SK-N-SH (cell line): ENCODE measurements at regions not wholly inside any gene's neighbourhood (a gene's known extent, or its start where the extent isn't known, plus 50 kb on each side); places are given as distances from the start of the nearest gene placed in this dataset.

Source experiments
- CTCF ChIA-PET: fragments of 300-600, 350-600 bp; formaldehyde crosslinking; extraction: SDS; loops from one replicate; lab custom pipeline; 2021; lab: Yijun Ruan, JAX
- POLR2A ChIA-PET: fragments of 350-600 bp; sonication (Branson Sonifier 250); formaldehyde crosslinking; extraction: SDS; loops from one replicate; lab custom pipeline; 2020; ENCODE audit warnings: antibody characterized with exemption, inconsistent platforms; lab: Yijun Ruan, JAX
- DNase-seq: peaks from one replicate; pipeline ENCODE4 v3.0.0; 2012
- H2AFZ ChIP-seq: fragments of 200-600 bp; sonication (generic); 2 replicates; pipeline ENCODE4 v1.8.1; 2016; ENCODE audit warnings: antibody characterized with exemption, mild to moderate bottlenecking, low read depth
- H3F3A ChIP-seq: fragments of 200-600 bp; sonication (generic); replicated peaks from 2 replicates; pipeline ENCODE3; 2016; ENCODE audit warnings: antibody characterized with exemption, mild to moderate bottlenecking; ENCODE audit not compliant: insufficient read depth
- H3K27ac ChIP-seq, 2 experiments: fragments of 200-500 bp in 1 of 2; fragments of 200-600 bp in 1 of 2; sonication (Bioruptor generic) in 1 of 2; sonication (generic), shearing (Covaris generic) in 1 of 2; 2 replicates each; pipeline versions ENCODE4 v1.5.1 to v1.6.1; 2014 to 2016; ENCODE audit warnings: low read depth in 2 of 2, inconsistent platforms in 1 of 2, low read length in 1 of 2, mild to moderate bottlenecking in 1 of 2, mixed read lengths in 1 of 2
- H3K27me3 ChIP-seq: fragments of 200-600 bp; sonication (generic), shearing (Covaris generic); 2 replicates; pipeline ENCODE4 v1.6.1; 2016; ENCODE audit warnings: mixed run types; ENCODE audit not compliant: insufficient read depth
- H3K36me3 ChIP-seq, 2 experiments: fragments of 200-500 bp in 1 of 2; fragments of 200-600 bp in 1 of 2; sonication (Bioruptor generic) in 1 of 2; sonication (generic) in 1 of 2; replicated peaks in 1 of 2; 2 replicates each; pipeline versions ENCODE3 to v1.5.1; 2014 to 2016; ENCODE audit warnings: low read length in 1 of 2, mild to moderate bottlenecking in 1 of 2; ENCODE audit not compliant: insufficient read depth in 2 of 2, control insufficient read depth in 1 of 2
- H3K4me1 ChIP-seq, 2 experiments: fragments of 200-500 bp in 1 of 2; fragments of 200-600 bp in 1 of 2; sonication (Bioruptor generic) in 1 of 2; sonication (generic), shearing (Covaris generic) in 1 of 2; 2 replicates each; pipeline versions ENCODE4 v1.5.1 to v1.6.1; 2014 to 2016; ENCODE audit warnings: low read depth in 1 of 2, low read length in 1 of 2, mixed run types in 1 of 2; ENCODE audit not compliant: insufficient read depth in 2 of 2, control insufficient read depth in 1 of 2
- H3K4me2 ChIP-seq: fragments of 200-600 bp; sonication (generic), shearing (Covaris generic); 2 replicates; pipeline ENCODE4 v1.6.1; 2017; ENCODE audit warnings: mixed run types
- H3K4me3 ChIP-seq, 2 experiments: fragments of 200-500 bp in 1 of 2; fragments of 200-600 bp in 1 of 2; sonication (Bioruptor generic) in 1 of 2; sonication (generic), shearing (Covaris generic) in 1 of 2; 2 replicates each; pipeline versions ENCODE4 v1.5.1 to v1.8.1; 2014 to 2016; ENCODE audit warnings: low read depth in 2 of 2, inconsistent platforms in 1 of 2, low read length in 1 of 2, mild to moderate bottlenecking in 1 of 2, mixed read lengths in 1 of 2, moderate library complexity in 1 of 2
- H3K79me2 ChIP-seq: fragments of 200-600 bp; sonication (generic); 2 replicates; pipeline ENCODE4 v1.8.1; 2017; ENCODE audit warnings: mild to moderate bottlenecking; ENCODE audit not compliant: insufficient read depth
- H3K9ac ChIP-seq: fragments of 200-600 bp; sonication (generic); 2 replicates; pipeline ENCODE4 v1.6.1; 2017; ENCODE audit warnings: mixed run types
- H3K9me2 ChIP-seq: fragments of 200-600 bp; sonication (generic); 2 replicates; pipeline ENCODE4 v1.6.1; 2017; ENCODE audit warnings: mixed run types
- H3K9me3 ChIP-seq: fragments of 200-600 bp; sonication (generic); 2 replicates; pipeline ENCODE4 v1.6.1; 2017; ENCODE audit warnings: mixed run types, mild to moderate bottlenecking, moderate library complexity
- H4K20me1 ChIP-seq: fragments of 200-600 bp; sonication (generic); 2 replicates; pipeline ENCODE4 v1.6.1; 2017; ENCODE audit warnings: mild to moderate bottlenecking, mixed run types; ENCODE audit not compliant: insufficient read depth
- FOSL2 ChIP-seq: IDR thresholded peaks from 2 replicates; pipeline ENCODE4 v1.4.0; 2012; ENCODE audit warnings: low read depth, mild to moderate bottlenecking, moderate library complexity, borderline replicate concordance
- GABPA ChIP-seq: IDR thresholded peaks from 2 replicates; pipeline ENCODE4 v1.4.0; 2012; ENCODE audit warnings: low read depth, mild to moderate bottlenecking
- GATA2 ChIP-seq: sonication (generic); formaldehyde crosslinking; IDR thresholded peaks from 2 replicates; pipeline ENCODE4 v1.5.0; 2020; ENCODE audit warnings: mild to moderate bottlenecking, missing genetic modification reagents
- NRF1 ChIP-seq: IDR thresholded peaks from 2 replicates; pipeline ENCODE4 v1.6.1; 2012; ENCODE audit warnings: low read depth, mild to moderate bottlenecking, low read length
- POLR2AphosphoS5 ChIP-seq: IDR thresholded peaks from 2 replicates; pipeline ENCODE4 v1.6.1; 2012; ENCODE audit warnings: low read depth, low read length
- RCOR1 ChIP-seq: fragments of 150-350 bp; IDR thresholded peaks from 2 replicates; pipeline ENCODE4 v1.6.1; 2017; ENCODE audit warnings: antibody characterized with exemption, low read length
- SIN3A ChIP-seq: IDR thresholded peaks from 2 replicates; pipeline ENCODE4 v1.6.1; 2012; ENCODE audit warnings: low read depth, mild to moderate bottlenecking, low read length, moderate library complexity, borderline replicate concordance
- SMC3 ChIP-seq: IDR thresholded peaks from 2 replicates; pipeline ENCODE4 v1.6.1; 2012; ENCODE audit warnings: low read depth, low read length, improper control_type of control experiment
- TCF12 ChIP-seq: IDR thresholded peaks from 2 replicates; pipeline ENCODE4 v1.4.0; 2012
- USF2 ChIP-seq: fragments of 150-350 bp; IDR thresholded peaks from 2 replicates; pipeline ENCODE4 v1.6.1; 2017; ENCODE audit warnings: antibody characterized with exemption, low read length, low read depth, borderline replicate concordance
- YY1 ChIP-seq: IDR thresholded peaks from 2 replicates; pipeline ENCODE4 v1.4.0; 2012; ENCODE audit warnings: low read depth, mild to moderate bottlenecking
- ZBTB33 ChIP-seq: IDR thresholded peaks from 2 replicates; pipeline ENCODE4 v1.4.0; 2012; ENCODE audit warnings: low read depth, borderline replicate concordance
- WGBS: methylation state at CpG from one replicate; pipeline ENCODE4 v1.1.6; 2017; ENCODE audit warnings: low lambda C conversion rate; 5-methylcytosine and 5-hydroxymethylcytosine counted together

GRCh38 chr4:165663411-165663810, 209.6 kb upstream of the TLL1 start:
- POLR2A ChIA-PET, result no interaction called here
- H3F3A ChIP-seq, result peaks cover 4% of the 10 kb centered on the region
- CTCF ChIA-PET, result no interaction called here

GRCh38 chr4:165666836-165667235, 206.2 kb upstream of the TLL1 start:
- no peak for TF ChIP-seq NRF1
- no peak for TF ChIP-seq GABPA
- H2AFZ ChIP-seq, result no peak overlapping the region
- no peak for DNase-seq
- H3K27ac ChIP-seq, result no peak overlapping the region
- peaks cover 0 to 9% of the 10 kb centered on the region in 2 experiments; a peak in 1 of 4 replicates for H3K4me1 ChIP-seq
- no peak overlapping the region for H3K4me2 ChIP-seq
- H3K36me3 ChIP-seq, result no peaks in the 10 kb centered on the region
- peaks cover 4% of the 10 kb centered on the region for H3F3A ChIP-seq
- ChIA-PET POLR2A (no interaction called here), CTCF (no interaction called here)
- H3K9me3 ChIP-seq, result no peaks in the 10 kb centered on the region
- no peak overlapping the region for H3K4me3 ChIP-seq
- no peaks in the 10 kb centered on the region for H4K20me1 ChIP-seq
- 55% methylated on average over 5 of the region's 5 CpGs for WGBS
- H3K27me3 ChIP-seq, result no peaks in the 10 kb centered on the region
- H3K9me2 ChIP-seq, result no peaks in the 10 kb centered on the region
- H3K9ac ChIP-seq, result no peak overlapping the region
- no peaks in the 10 kb centered on the region for H3K79me2 ChIP-seq

More at GRCh38 chr4:165663411-165663810, 209.6 kb upstream of the TLL1 start:
- DNase-seq, result no peak
- Histone ChIP-seq H3K9ac (no peak overlapping the region), H4K20me1 (no peaks in the 10 kb centered on the region), H3K9me3 (no peaks in the 10 kb centered on the region), H3K9me2 (no peaks in the 10 kb centered on the region), H3K4me3 (no peak overlapping the region), H3K36me3 (no peaks in the 10 kb centered on the region), H3K4me1 (peaks cover 0 to 6% of the 10 kb centered on the region in 2 experiments; a peak in 1 of 4 replicates), H3K79me2 (no peaks in the 10 kb centered on the region), H3K4me2 (no peak overlapping the region), H3K27ac (no peak overlapping the region), H2AFZ (no peak overlapping the region), H3K27me3 (no peaks in the 10 kb centered on the region)
- TF ChIP-seq SMC3 (no peak), ZBTB33 (no peak), YY1 (no peak), TCF12 (no peak), RCOR1 (no peak), GATA2 (CRISPR knock-in tag) (no peak), POLR2AphosphoS5 (no peak), SIN3A (no peak), FOSL2 (no peak), USF2 (no peak)
